HG02623 (cell line): ENCODE measurements at regions not wholly inside any gene's neighbourhood (a gene's known extent, or its start where the extent isn't known, plus 50 kb on each side); places are given as distances from the start of the nearest gene placed in this dataset.
"Not testable (repeated sequence)": the region's sequence is repeated elsewhere in the genome, so short reads cannot be mapped to it uniquely, and the experiment has no call there.

ENCODE experiments used
- ATAC-seq: cut with Tn5 transposase; IDR thresholded peaks from one replicate; pipeline ENCODE4 v1.9.1; 2021; ENCODE audit warnings: moderate library complexity; ENCODE audit not compliant: unreplicated experiment

- no peak for ATAC-seq
Observed at GRCh38 chr18:1777843-1778242, 793.5 kb downstream of the METTL4 start.

- no peak for ATAC-seq
Observed at GRCh38 chr18:1778496-1779178, 792.7 kb downstream of the METTL4 start.

- no peak for ATAC-seq
Observed at GRCh38 chr18:1779587-1779986, 791.7 kb downstream of the METTL4 start.

- no peak for ATAC-seq
Observed at GRCh38 chr18:1784113-1784512, 787.2 kb downstream of the METTL4 start.

- not testable (repeated sequence) for ATAC-seq
Observed at GRCh38 chr18:1785980-1786379, 785.3 kb downstream of the METTL4 start.

- no peak for ATAC-seq
Observed at GRCh38 chr18:1796636-1797035, 774.7 kb downstream of the METTL4 start.

GRCh38 chr18:1797235-1797634 is 774.1 kb downstream of the METTL4 start:
- no peak for ATAC-seq

GRCh38 chr18:1805521-1805920 is 765.8 kb downstream of the METTL4 start:
- no peak for ATAC-seq

GRCh38 chr18:1806884-1807615 is 764.3 kb downstream of the METTL4 start:
- ATAC-seq, result no peak

GRCh38 chr18:1811282-1811681 is 760.0 kb downstream of the METTL4 start:
- ATAC-seq, result no peak

GRCh38 chr18:1825296-1825695 is 746.0 kb downstream of the METTL4 start:
- no peak for ATAC-seq

GRCh38 chr18:1840878-1841277 is 730.4 kb downstream of the METTL4 start:
- no peak for ATAC-seq

GRCh38 chr18:1846640-1847039 is 724.7 kb downstream of the METTL4 start:
- ATAC-seq, result no peak

- no peak for ATAC-seq
Observed at GRCh38 chr18:1848716-1849115, 722.6 kb downstream of the METTL4 start.

GRCh38 chr18:1849386-1849785 is 721.9 kb downstream of the METTL4 start:
- no peak for ATAC-seq

GRCh38 chr18:1857281-1857680 is 714.0 kb downstream of the METTL4 start:
- not testable (repeated sequence) for ATAC-seq

GRCh38 chr18:1861473-1861872 is 709.8 kb downstream of the METTL4 start:
- no peak for ATAC-seq

GRCh38 chr18:1865869-1866268 is 705.4 kb downstream of the METTL4 start:
- ATAC-seq, result no peak

- no peak for ATAC-seq
Observed at GRCh38 chr18:1872274-1872673, 699.0 kb downstream of the METTL4 start.

GRCh38 chr18:1875219-1875618 is 696.1 kb downstream of the METTL4 start:
- ATAC-seq, result no peak

GRCh38 chr18:1884623-1885022 is 686.7 kb downstream of the METTL4 start:
- ATAC-seq, result no peak

GRCh38 chr18:1891641-1892040 is 679.7 kb downstream of the METTL4 start:
- ATAC-seq, result no peak

- no peak for ATAC-seq
Observed at GRCh38 chr18:1892191-1892590, 679.1 kb downstream of the METTL4 start.
